ENCODE measurements at regions not wholly inside any gene's neighbourhood (a gene's known extent, or its start where the extent isn't known, plus 50 kb on each side); places are given as distances from the start of the nearest gene placed in this dataset.

DNA sequence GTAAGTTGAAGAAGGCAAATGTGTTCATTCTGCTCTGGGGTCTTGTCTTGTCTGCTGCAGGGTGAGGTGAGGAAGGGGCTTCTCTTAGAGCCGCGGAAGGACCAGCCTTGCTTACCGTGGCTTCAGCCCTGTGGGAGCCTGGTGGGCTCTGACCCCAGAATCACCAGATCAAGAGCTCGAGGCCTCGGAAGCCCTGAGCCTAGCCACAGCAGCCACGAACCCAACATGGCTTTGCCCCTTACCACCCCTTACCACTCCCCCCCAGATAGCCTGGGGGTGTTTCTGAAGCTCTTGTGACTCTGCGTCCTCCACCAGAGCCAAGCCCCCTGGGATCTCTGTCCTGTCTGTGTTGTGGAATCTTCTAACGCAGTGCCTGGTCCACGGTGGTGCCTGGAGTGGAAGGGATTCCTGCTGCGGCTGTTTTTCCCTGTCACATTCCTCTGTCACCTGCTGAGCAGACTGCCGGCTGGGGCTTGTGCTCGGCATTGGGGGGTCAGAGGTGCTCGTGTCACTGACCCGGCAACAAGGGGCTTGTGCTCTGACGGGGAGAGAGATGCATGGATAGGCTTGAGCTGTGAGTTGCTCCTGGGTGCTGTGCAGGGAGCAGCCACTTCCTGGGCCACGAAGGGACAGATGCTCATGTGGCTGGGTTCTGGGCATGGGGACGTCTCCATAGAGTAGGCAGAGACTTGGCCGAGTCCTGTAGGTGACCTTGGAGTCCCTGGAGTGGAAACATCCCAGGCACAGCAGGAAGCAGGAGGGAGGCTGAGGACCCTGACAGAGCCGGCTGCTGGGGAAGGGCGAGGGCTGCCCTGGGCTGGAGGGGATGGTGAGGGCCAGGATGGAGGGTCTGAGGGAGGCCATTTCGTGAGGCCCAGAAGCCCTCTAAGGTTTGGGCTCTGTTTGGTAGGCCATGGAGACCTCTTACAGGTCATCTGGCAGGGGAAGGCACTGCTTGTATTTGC is 316.0 kb downstream of the QKI start:
- Histone ChIP-seq H3K4me1 (ENCODE audit: insufficient read depth, low read length) (peaks cover 4% of the 10 kb centered on the region), H3K36me3 (ENCODE audit: insufficient read depth, low read length) (no peaks in the 10 kb centered on the region), H2AFZ (ENCODE audit: low read depth, low read length) (no peak overlapping the region), H3K9me3 (ENCODE audit: low read length) (no peaks in the 10 kb centered on the region), H3K27me3 (ENCODE audit: insufficient read depth, low read length) (no peaks in the 10 kb centered on the region), H3K4me3 (ENCODE audit: low read length) (no peak overlapping the region)

DNA sequence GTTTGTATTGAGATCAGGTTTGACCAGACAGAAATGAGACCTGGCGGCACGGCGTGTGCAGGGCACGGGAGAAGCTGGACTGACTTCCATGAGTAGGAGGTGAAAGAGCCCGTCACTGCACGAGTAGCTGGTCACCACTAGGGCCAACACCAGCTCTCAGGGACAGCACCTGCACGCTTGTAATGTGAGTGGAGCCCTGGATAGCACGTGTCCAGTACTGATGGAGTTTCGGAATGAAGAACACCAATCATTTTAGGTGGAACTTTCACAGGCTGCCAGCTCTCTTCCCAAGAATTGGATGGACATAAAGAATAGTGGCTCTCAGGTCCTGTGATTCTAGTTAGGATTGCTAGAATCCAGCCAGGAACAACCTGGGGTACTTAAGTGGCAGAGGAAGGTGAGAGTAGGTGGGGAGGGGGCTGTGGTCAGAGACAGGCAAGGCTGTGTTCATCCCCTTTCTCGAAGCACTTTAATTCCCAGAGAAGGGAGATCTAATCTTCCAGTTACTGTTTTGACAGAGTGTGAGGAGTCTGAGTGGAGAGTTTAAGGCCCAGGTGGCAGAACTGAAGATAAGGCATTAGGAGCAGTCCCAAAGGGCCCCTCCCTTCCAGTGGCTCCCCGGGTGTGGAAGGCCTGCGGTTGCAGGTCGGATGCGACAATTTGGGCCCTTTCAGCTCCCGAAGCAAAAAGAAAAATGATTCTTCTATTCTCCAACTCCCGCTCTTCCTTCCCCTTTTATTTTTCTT is 314.8 kb downstream of the QKI start:
- no peaks in the 10 kb centered on the region for H3K36me3 ChIP-seq (ENCODE audit: insufficient read depth, low read length)
- no peaks in the 10 kb centered on the region for H3K27me3 ChIP-seq (ENCODE audit: insufficient read depth, low read length)
- H3K9me3 ChIP-seq (ENCODE audit: low read length): no peaks in the 10 kb centered on the region
- no peak overlapping the region for H2AFZ ChIP-seq (ENCODE audit: low read depth, low read length)
- H3K4me3 ChIP-seq (ENCODE audit: low read length): no peak overlapping the region
- H3K4me1 ChIP-seq (ENCODE audit: insufficient read depth, low read length): peaks cover 9% of the 10 kb centered on the region

DNA sequence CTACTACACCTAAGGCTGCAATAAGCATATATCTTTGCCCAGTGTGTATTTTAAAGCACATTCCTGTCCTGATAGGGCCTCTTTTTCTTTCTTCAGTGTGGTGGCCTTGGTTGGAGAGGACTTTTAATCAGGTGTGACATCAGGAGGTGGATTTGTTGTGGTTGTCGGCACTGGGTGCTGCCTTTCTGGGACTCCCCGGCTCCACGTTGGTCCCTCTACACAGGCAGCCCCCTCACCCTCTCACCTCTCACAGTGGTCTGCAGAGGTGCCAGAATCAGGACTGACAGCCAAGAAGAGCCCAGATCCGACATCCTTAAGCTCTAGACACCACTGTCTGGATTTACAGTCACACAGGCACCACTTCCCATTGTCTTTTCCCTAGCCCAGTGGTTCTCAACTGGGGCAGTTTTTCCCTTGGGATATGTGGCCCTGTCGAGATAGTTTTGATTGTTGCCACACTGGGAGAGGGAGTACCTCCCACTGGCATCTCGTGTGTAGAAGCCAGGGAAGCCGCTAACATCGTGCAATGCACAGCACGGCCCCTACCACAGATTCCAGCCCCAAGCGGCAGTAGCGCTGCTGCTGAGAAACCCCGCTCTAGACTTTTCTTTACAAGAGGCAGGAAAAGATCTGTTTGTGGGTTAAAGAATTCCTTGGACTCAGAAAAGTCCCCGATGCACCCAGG is 314.1 kb downstream of the QKI start:
- Histone ChIP-seq H3K27me3 (ENCODE audit: insufficient read depth, low read length) (no peaks in the 10 kb centered on the region), H2AFZ (ENCODE audit: low read depth, low read length) (no peak overlapping the region), H3K36me3 (ENCODE audit: insufficient read depth, low read length) (no peaks in the 10 kb centered on the region), H3K4me3 (ENCODE audit: low read length) (no peak overlapping the region), H3K4me1 (ENCODE audit: insufficient read depth, low read length) (peaks cover 10% of the 10 kb centered on the region), H3K9me3 (ENCODE audit: low read length) (no peaks in the 10 kb centered on the region)

- Histone ChIP-seq H3K4me1 (ENCODE audit: insufficient read depth, low read length) (peaks cover 16% of the 10 kb centered on the region), H3K9me3 (ENCODE audit: low read length) (no peaks in the 10 kb centered on the region), H3K27me3 (ENCODE audit: insufficient read depth, low read length) (no peaks in the 10 kb centered on the region), H2AFZ (ENCODE audit: low read depth, low read length) (no peak overlapping the region), H3K4me3 (ENCODE audit: low read length) (no peak overlapping the region), H3K36me3 (ENCODE audit: insufficient read depth, low read length) (no peaks in the 10 kb centered on the region)
Measured at GRCh38 chr6:163726037-163726695, 311.6 kb downstream of the QKI start.

- Histone ChIP-seq H3K4me3 (ENCODE audit: low read length) (no peak overlapping the region), H3K27me3 (ENCODE audit: insufficient read depth, low read length) (no peaks in the 10 kb centered on the region), H3K36me3 (ENCODE audit: insufficient read depth, low read length) (no peaks in the 10 kb centered on the region), H3K4me1 (ENCODE audit: insufficient read depth, low read length) (peaks cover 12% of the 10 kb centered on the region), H3K9me3 (ENCODE audit: low read length) (no peaks in the 10 kb centered on the region), H2AFZ (ENCODE audit: low read depth, low read length) (no peak overlapping the region)
Measured at GRCh38 chr6:163725008-163725941, 310.8 kb downstream of the QKI start.

- Histone ChIP-seq H3K4me3 (ENCODE audit: low read length) (no peak overlapping the region), H3K9me3 (ENCODE audit: low read length) (no peaks in the 10 kb centered on the region), H3K36me3 (ENCODE audit: insufficient read depth, low read length) (no peaks in the 10 kb centered on the region), H2AFZ (ENCODE audit: low read depth, low read length) (no peak overlapping the region), H3K27me3 (ENCODE audit: insufficient read depth, low read length) (no peaks in the 10 kb centered on the region), H3K4me1 (ENCODE audit: insufficient read depth, low read length) (peaks cover 12% of the 10 kb centered on the region)
Measured at GRCh38 chr6:163724196-163724595, 309.7 kb downstream of the QKI start.

- H3K27me3 ChIP-seq (ENCODE audit: insufficient read depth, low read length): no peaks in the 10 kb centered on the region
Measured at GRCh38 chr6:163723759-163724158, 309.2 kb downstream of the QKI start.

GRCh38 chr6:163721922-163722692 is 307.6 kb downstream of the QKI start:
- peaks cover 12% of the 10 kb centered on the region for H3K4me1 ChIP-seq (ENCODE audit: insufficient read depth, low read length)

More at GRCh38 chr6:163723759-163724158, 309.2 kb downstream of the QKI start:
- Histone ChIP-seq H3K9me3 (ENCODE audit: low read length) (no peaks in the 10 kb centered on the region), H3K36me3 (ENCODE audit: insufficient read depth, low read length) (no peaks in the 10 kb centered on the region), H3K4me3 (ENCODE audit: low read length) (no peak overlapping the region), H3K4me1 (ENCODE audit: insufficient read depth, low read length) (peaks cover 12% of the 10 kb centered on the region), H2AFZ (ENCODE audit: low read depth, low read length) (no peak overlapping the region)

GRCh38 chr6:163721435-163721834 is 306.9 kb downstream of the QKI start:
- Histone ChIP-seq H2AFZ (ENCODE audit: low read depth, low read length) (no peak overlapping the region), H3K4me3 (ENCODE audit: low read length) (no peak overlapping the region), H3K27me3 (ENCODE audit: insufficient read depth, low read length) (no peaks in the 10 kb centered on the region), H3K4me1 (ENCODE audit: insufficient read depth, low read length) (peaks cover 12% of the 10 kb centered on the region), H3K9me3 (ENCODE audit: low read length) (peaks cover 1% of the 10 kb centered on the region), H3K36me3 (ENCODE audit: insufficient read depth, low read length) (no peaks in the 10 kb centered on the region)

More at GRCh38 chr6:163721922-163722692, 307.6 kb downstream of the QKI start:
- Histone ChIP-seq H2AFZ (ENCODE audit: low read depth, low read length) (no peak overlapping the region), H3K27me3 (ENCODE audit: insufficient read depth, low read length) (no peaks in the 10 kb centered on the region), H3K36me3 (ENCODE audit: insufficient read depth, low read length) (no peaks in the 10 kb centered on the region), H3K4me3 (ENCODE audit: low read length) (no peak overlapping the region), H3K9me3 (ENCODE audit: low read length) (no peaks in the 10 kb centered on the region)

- Histone ChIP-seq H2AFZ (ENCODE audit: low read depth, low read length) (no peak overlapping the region), H3K36me3 (ENCODE audit: insufficient read depth, low read length) (no peaks in the 10 kb centered on the region), H3K4me1 (ENCODE audit: insufficient read depth, low read length) (peaks cover 12% of the 10 kb centered on the region), H3K27me3 (ENCODE audit: insufficient read depth, low read length) (no peaks in the 10 kb centered on the region), H3K4me3 (ENCODE audit: low read length) (no peak overlapping the region), H3K9me3 (ENCODE audit: low read length) (peaks cover 1% of the 10 kb centered on the region)
Measured at GRCh38 chr6:163720460-163721235, 306.1 kb downstream of the QKI start.

- Histone ChIP-seq H3K4me1 (ENCODE audit: insufficient read depth, low read length) (peaks cover 12% of the 10 kb centered on the region), H3K27me3 (ENCODE audit: insufficient read depth, low read length) (no peaks in the 10 kb centered on the region), H3K4me3 (ENCODE audit: low read length) (no peak overlapping the region), H3K36me3 (ENCODE audit: insufficient read depth, low read length) (no peaks in the 10 kb centered on the region), H3K9me3 (ENCODE audit: low read length) (peaks cover 1% of the 10 kb centered on the region), H2AFZ (ENCODE audit: low read depth, low read length) (no peak overlapping the region)
Measured at GRCh38 chr6:163720005-163720404, 305.5 kb downstream of the QKI start.

All from neuron (in vitro differentiated cells).